ENCODE measurements at regions not wholly inside any gene's neighbourhood (a gene's known extent, or its start where the extent isn't known, plus 50 kb on each side); places are given as distances from the start of the nearest gene placed in this dataset.

DNA sequence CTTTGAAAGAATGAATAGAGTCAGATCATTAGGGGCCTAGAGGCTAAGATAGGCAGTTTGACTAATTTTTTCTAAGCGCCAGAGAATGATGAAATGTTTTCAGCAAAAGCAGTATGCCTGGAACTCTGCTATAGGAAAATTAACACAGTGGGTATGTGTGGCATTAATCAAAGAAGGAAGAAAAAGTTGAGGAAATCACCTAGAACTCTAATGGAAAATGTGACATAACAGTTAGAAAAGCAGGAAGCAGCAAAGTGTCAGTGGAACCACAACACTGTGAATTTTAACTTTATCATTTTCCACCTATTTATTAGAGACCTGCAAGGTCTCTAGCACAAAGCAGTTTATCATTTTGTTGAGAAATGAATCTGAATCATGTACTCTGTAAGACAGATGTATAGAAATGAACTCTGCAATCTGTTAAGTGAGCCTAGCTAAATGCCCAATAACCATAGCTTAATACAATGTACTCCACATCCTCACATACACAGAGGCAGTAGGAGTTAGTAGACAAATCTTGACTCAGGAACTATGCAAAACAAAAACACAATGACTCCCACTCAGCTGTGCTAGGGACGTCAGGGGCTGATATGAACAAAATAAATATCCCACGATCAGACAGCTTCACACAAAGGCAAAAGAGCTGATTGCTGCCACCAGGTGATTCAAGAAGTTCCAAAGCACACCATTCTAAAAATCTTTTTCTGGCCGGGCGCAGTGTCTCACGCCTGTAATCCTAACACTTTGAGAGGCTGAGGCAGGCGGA, 500.7 kb upstream of the NFIA start:
- TF ChIP-seq POLR2A (IDR thresholded peaks at IDR 0.05; ENCODE audit: control extremely low read depth in 1 of 2, low read depth in 2 of 2, low read length in 2 of 2): no peak
- TF ChIP-seq SIN3A (conservative IDR thresholded peaks at IDR 0.05 in 1 of 2, IDR thresholded peaks at IDR 0.05 in 1 of 2; ENCODE audit: low read depth in 1 of 2, low read length in 2 of 2): no peak
- no peak for TF ChIP-seq POLR2AphosphoS5 (IDR thresholded peaks at IDR 0.05; ENCODE audit: low read depth, low read length)
- TF ChIP-seq TEAD4 (IDR thresholded peaks at IDR 0.05; ENCODE audit: low read depth, low read length): no peak
- TF ChIP-seq KDM1A (IDR thresholded peaks at IDR 0.05; ENCODE audit: borderline replicate concordance, low read length): no peak
- no peak for TF ChIP-seq CTCF (IDR thresholded peaks at IDR 0.05; ENCODE audit: control extremely low read depth in 1 of 3, insufficient read depth in 1 of 3, low read depth in 1 of 3, low read length in 3 of 3)
- TF ChIP-seq MAFK (IDR thresholded peaks at IDR 0.05; ENCODE audit: low read depth, low read length): no peak
- no peak for TF ChIP-seq TAF7 (optimal IDR thresholded peaks at IDR 0.05; ENCODE audit: borderline replicate concordance, low read depth, low read length)
- no peak for TF ChIP-seq RXRA (IDR thresholded peaks at IDR 0.05; ENCODE audit: insufficient read depth, low read depth, low read length)
- no peak for TF ChIP-seq TAF1 (IDR thresholded peaks at IDR 0.05; ENCODE audit: low read depth, low read length)
- TF ChIP-seq EP300 (IDR thresholded peaks at IDR 0.05; ENCODE audit: borderline replicate concordance in 1 of 2, low read depth in 2 of 2, low read length in 2 of 2): no peak
- TF ChIP-seq, protein P1, sequence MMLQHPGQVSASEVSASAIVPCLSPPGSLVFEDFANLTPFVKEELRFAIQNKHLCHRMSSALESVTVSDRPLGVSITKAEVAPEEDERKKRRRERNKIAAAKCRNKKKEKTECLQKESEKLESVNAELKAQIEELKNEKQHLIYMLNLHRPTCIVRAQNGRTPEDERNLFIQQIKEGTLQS (IDR thresholded peaks at IDR 0.05; ENCODE audit: insufficient read depth, low read depth, low read length): no peak
- no peak for TF ChIP-seq HDAC2 (IDR thresholded peaks at IDR 0.05; ENCODE audit: borderline replicate concordance in 1 of 2, low read depth in 2 of 2, low read length in 2 of 2)
- TF ChIP-seq GABPA (IDR thresholded peaks at IDR 0.05; ENCODE audit: borderline replicate concordance, insufficient read depth, low read length): no peak
